ENCODE measurements at regions not wholly inside any gene's neighbourhood (a gene's known extent, or its start where the extent isn't known, plus 50 kb on each side); places are given as distances from the start of the nearest gene placed in this dataset.

GRCh38 chr7:119982884-119983283 lies 290.1 kb upstream of the KCND2 start:
- TF ChIP-seq CTCF (IDR thresholded peaks at IDR 0.05; ENCODE audit: insufficient read depth, low read length, poor library complexity, severe bottlenecking) (no peak), EZH2phosphoT487 (conservative IDR thresholded peaks at IDR 0.05; ENCODE audit: low read length) (no peak)
